ENCODE measurements at regions not wholly inside any gene's neighbourhood (a gene's known extent, or its start where the extent isn't known, plus 50 kb on each side); places are given as distances from the start of the nearest gene placed in this dataset.

GRCh38 chr16:26658915-26659314 lies 407.8 kb upstream of the C16orf82 start:
- Mint-ChIP-seq H3K4me3 (no peak overlapping the region), H3K36me3 (no peaks in the 10 kb centered on the region), H3K27ac (no peak overlapping the region), H3K4me1 (peaks cover 5% of the 10 kb centered on the region; the same call in 1 of the 2 replicates), H3K9me3 (peaks cover 22% of the 10 kb centered on the region), H3K27me3 (ENCODE audit: low read depth) (no peaks in the 10 kb centered on the region)
- no peak for ATAC-seq
- POLR2A ChIA-PET, result no interaction called here
- CTCF ChIA-PET, result interaction anchor here (0.8 kb wide), 1 partner anchor 13 kb away, joined by 3 read pairs; no protein-coding TSS in a partner anchor
- no peak for DNase-seq (ENCODE audit: low spot score)
- TF ChIP-seq CREB1 (CRISPR knock-in tag; IDR thresholded peaks at IDR 0.05) (no peak), ZBTB21 (CRISPR knock-in tag; IDR thresholded peaks at IDR 0.05; ENCODE audit: borderline replicate concordance) (no peak), ZNF121 (CRISPR knock-in tag; IDR thresholded peaks at IDR 0.05) (no peak), ZNF425 (CRISPR knock-in tag; conservative IDR thresholded peaks at IDR 0.05) (no peak), CDX4 (CRISPR knock-in tag; IDR thresholded peaks at IDR 0.05; ENCODE audit: borderline replicate concordance) (no peak), NFYB (CRISPR knock-in tag; conservative IDR thresholded peaks at IDR 0.05; ENCODE audit: low read depth) (no peak), ARID4B (CRISPR knock-in tag; IDR thresholded peaks at IDR 0.05; ENCODE audit: borderline replicate concordance) (no peak), GABPB1 (CRISPR knock-in tag; IDR thresholded peaks at IDR 0.05) (no peak), ZNF317 (CRISPR knock-in tag; IDR thresholded peaks at IDR 0.05; ENCODE audit: borderline replicate concordance, low read depth) (no peak), RORB (CRISPR knock-in tag; IDR thresholded peaks at IDR 0.05) (no peak), TP53 (CRISPR knock-in tag; IDR thresholded peaks at IDR 0.05) (no peak), AFF4 (CRISPR knock-in tag; IDR thresholded peaks at IDR 0.05; ENCODE audit: borderline replicate concordance) (no peak), ESRRA (CRISPR knock-in tag; IDR thresholded peaks at IDR 0.05; ENCODE audit: borderline replicate concordance) (no peak), ZNF671 (CRISPR knock-in tag; IDR thresholded peaks at IDR 0.05) (no peak)
- TF ChIP-seq, protein P1, sequence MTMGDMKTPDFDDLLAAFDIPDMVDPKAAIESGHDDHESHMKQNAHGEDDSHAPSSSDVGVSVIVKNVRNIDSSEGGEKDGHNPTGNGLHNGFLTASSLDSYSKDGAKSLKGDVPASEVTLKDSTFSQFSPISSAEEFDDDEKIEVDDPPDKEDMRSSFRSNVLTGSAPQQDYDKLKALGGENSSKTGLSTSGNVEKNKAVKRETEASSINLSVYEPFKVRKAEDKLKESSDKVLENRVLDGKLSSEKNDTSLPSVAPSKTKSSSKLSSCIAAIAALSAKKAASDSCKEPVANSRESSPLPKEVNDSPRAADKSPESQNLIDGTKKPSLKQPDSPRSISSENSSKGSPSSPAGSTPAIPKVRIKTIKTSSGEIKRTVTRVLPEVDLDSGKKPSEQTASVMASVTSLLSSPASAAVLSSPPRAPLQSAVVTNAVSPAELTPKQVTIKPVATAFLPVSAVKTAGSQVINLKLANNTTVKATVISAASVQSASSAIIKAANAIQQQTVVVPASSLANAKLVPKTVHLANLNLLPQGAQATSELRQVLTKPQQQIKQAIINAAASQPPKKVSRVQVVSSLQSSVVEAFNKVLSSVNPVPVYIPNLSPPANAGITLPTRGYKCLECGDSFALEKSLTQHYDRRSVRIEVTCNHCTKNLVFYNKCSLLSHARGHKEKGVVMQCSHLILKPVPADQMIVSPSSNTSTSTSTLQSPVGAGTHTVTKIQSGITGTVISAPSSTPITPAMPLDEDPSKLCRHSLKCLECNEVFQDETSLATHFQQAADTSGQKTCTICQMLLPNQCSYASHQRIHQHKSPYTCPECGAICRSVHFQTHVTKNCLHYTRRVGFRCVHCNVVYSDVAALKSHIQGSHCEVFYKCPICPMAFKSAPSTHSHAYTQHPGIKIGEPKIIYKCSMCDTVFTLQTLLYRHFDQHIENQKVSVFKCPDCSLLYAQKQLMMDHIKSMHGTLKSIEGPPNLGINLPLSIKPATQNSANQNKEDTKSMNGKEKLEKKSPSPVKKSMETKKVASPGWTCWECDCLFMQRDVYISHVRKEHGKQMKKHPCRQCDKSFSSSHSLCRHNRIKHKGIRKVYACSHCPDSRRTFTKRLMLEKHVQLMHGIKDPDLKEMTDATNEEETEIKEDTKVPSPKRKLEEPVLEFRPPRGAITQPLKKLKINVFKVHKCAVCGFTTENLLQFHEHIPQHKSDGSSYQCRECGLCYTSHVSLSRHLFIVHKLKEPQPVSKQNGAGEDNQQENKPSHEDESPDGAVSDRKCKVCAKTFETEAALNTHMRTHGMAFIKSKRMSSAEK (CRISPR knock-in tag; IDR thresholded peaks at IDR 0.05; ENCODE audit: borderline replicate concordance), result no peak
- TF ChIP-seq, protein P2, sequence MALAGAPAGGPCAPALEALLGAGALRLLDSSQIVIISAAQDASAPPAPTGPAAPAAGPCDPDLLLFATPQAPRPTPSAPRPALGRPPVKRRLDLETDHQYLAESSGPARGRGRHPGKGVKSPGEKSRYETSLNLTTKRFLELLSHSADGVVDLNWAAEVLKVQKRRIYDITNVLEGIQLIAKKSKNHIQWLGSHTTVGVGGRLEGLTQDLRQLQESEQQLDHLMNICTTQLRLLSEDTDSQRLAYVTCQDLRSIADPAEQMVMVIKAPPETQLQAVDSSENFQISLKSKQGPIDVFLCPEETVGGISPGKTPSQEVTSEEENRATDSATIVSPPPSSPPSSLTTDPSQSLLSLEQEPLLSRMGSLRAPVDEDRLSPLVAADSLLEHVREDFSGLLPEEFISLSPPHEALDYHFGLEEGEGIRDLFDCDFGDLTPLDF (CRISPR knock-in tag; IDR thresholded peaks at IDR 0.05), result no peak
- TF ChIP-seq, protein P3, sequence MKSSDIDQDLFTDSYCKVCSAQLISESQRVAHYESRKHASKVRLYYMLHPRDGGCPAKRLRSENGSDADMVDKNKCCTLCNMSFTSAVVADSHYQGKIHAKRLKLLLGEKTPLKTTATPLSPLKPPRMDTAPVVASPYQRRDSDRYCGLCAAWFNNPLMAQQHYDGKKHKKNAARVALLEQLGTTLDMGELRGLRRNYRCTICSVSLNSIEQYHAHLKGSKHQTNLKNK (CRISPR knock-in tag; IDR thresholded peaks at IDR 0.05), result no peak
- TF ChIP-seq, protein P4, sequence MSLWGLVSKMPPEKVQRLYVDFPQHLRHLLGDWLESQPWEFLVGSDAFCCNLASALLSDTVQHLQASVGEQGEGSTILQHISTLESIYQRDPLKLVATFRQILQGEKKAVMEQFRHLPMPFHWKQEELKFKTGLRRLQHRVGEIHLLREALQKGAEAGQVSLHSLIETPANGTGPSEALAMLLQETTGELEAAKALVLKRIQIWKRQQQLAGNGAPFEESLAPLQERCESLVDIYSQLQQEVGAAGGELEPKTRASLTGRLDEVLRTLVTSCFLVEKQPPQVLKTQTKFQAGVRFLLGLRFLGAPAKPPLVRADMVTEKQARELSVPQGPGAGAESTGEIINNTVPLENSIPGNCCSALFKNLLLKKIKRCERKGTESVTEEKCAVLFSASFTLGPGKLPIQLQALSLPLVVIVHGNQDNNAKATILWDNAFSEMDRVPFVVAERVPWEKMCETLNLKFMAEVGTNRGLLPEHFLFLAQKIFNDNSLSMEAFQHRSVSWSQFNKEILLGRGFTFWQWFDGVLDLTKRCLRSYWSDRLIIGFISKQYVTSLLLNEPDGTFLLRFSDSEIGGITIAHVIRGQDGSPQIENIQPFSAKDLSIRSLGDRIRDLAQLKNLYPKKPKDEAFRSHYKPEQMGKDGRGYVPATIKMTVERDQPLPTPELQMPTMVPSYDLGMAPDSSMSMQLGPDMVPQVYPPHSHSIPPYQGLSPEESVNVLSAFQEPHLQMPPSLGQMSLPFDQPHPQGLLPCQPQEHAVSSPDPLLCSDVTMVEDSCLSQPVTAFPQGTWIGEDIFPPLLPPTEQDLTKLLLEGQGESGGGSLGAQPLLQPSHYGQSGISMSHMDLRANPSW (CRISPR knock-in tag; conservative IDR thresholded peaks at IDR 0.05; ENCODE audit: low read depth), result no peak
